ENCODE measurements at regions not wholly inside any gene's neighbourhood (a gene's known extent, or its start where the extent isn't known, plus 50 kb on each side); places are given as distances from the start of the nearest gene placed in this dataset.

DNA sequence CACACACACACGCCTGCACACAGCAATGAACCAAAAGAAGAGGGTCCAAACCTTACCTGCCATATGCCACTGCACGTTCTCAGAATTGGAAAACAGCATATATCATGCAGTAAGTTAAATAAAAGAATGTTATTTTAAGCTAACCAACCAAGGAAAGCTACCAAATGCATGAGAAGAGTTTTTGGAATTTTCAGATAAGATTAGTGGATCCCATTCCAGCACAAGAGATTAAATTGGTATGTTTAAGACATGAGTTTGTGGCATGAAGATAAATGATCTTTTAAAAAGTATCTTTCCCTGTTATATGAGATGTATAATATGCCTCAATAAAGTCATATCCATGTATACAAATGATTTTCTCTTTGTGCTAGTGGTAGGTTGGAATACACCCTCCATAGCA, 811.4 kb downstream of the NR2F2 start (continued):
- TF ChIP-seq FIP1L1 (IDR thresholded peaks at IDR 0.05; ENCODE audit: borderline replicate concordance, insufficient read depth, low read depth, low read length): no peak
- TF ChIP-seq POLR2AphosphoS2 (IDR thresholded peaks at IDR 0.05; ENCODE audit: low read depth, low read length): no peak
- TF ChIP-seq NFRKB (IDR thresholded peaks at IDR 0.05): no peak
- no peak for TF ChIP-seq ZNF609 (CRISPR knock-in tag; IDR thresholded peaks at IDR 0.05; ENCODE audit: borderline replicate concordance)

DNA sequence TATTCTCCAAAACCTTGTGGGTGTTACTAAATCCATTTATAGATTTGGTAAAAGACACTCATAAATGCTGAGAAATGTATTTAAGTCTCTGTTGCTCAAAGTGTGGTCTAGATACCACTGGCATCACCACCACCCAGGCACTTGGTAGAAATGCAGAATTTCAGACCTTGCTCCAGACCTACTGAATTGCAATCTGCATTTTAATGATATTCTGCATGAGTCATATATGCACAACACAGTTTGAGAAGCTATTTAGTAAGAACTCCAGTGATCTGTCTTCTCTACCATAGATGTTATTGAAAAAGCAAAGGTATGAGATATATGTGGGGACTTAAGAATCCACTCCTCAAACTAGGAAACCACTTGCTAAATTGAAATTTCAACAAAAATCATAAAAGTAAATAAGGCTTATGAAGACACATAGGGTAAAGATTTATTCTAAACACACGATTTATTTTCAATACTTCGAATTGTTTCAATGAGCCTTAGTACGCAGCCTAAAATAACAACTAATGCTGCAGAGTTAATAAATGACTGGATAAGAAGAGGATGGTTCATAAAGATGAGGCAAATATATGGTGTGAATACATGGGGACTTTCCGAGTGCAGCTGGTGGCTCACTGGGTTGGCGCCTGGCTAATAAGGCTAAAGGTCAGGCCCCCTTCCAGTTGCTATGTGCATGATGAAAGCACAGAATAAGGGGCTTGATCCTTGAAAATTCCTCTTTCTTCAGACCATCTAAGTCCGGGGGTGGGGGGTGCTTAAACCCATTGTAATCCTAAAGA, 813.3 kb downstream of the NR2F2 start:
- no peak overlapping the region for H3K27ac ChIP-seq (ENCODE audit: extremely low read length, insufficient read depth, low read length)
- no peak for DNase-seq (ENCODE audit: low spot score)
- H3K4me2 ChIP-seq (ENCODE audit: low read depth, low read length): no peak overlapping the region
- H3K4me1 ChIP-seq (ENCODE audit: insufficient read depth, low read length): no peaks in the 10 kb centered on the region
- peaks cover 71% of the 10 kb centered on the region for H3K9me3 ChIP-seq (ENCODE audit: low read length)
- no peaks in the 10 kb centered on the region for H4K20me1 ChIP-seq (ENCODE audit: insufficient read depth, low read length)
- no peak overlapping the region for H3K9ac ChIP-seq (ENCODE audit: insufficient read depth, low read depth, low read length)
- ChIA-PET POLR2A (no interaction called here), CTCF (ENCODE audit: low intra/inter-chr PET ratio, low total read pairs) (no interaction called here)
- ATAC-seq: no peak
- whole genome bisulfite sequencing (ENCODE audit: low lambda C conversion rate): 12% methylated on average over 6 of the region's 6 CpGs
- no peak overlapping the region for H3K4me3 ChIP-seq (replicated peaks in 1 of 3; ENCODE audit: insufficient read depth in 1 of 3, low read depth in 2 of 3, low read length in 3 of 3)
- H3K36me3 ChIP-seq (replicated peaks in 1 of 2; ENCODE audit: control insufficient read depth in 1 of 2, insufficient read depth in 2 of 2, low read length in 2 of 2): no peaks in the 10 kb centered on the region
- FAIRE-seq: no peak
- BruUV-seq (replicated peaks): no TSS peak
- no peaks in the 10 kb centered on the region for H3K27me3 ChIP-seq (ENCODE audit: control insufficient read depth in 1 of 2, insufficient read depth in 2 of 2, low read length in 2 of 2)
- H3K79me2 ChIP-seq (ENCODE audit: insufficient read depth, low read length): no peaks in the 10 kb centered on the region
- intact Hi-C loops (cut with micrococcal nuclease; ENCODE audit: unreplicated experiment) (no loop called here), in situ Hi-C loops (cut with HindIII; ENCODE audit: extremely low pct_ligation_motif_present, low pct_unique_long_range_greater_than_20kb) (no loop called here)
- no peak overlapping the region for H2AFZ ChIP-seq (ENCODE audit: low read length)
- TF ChIP-seq ZNF205 (CRISPR knock-in tag; IDR thresholded peaks at IDR 0.05) (no peak), ZUFSP (CRISPR knock-in tag; IDR thresholded peaks at IDR 0.05; ENCODE audit: borderline replicate concordance) (no peak), NPAS2 (CRISPR knock-in tag; IDR thresholded peaks at IDR 0.05; ENCODE audit: borderline replicate concordance) (no peak)
- TF ChIP-seq, protein P1, sequence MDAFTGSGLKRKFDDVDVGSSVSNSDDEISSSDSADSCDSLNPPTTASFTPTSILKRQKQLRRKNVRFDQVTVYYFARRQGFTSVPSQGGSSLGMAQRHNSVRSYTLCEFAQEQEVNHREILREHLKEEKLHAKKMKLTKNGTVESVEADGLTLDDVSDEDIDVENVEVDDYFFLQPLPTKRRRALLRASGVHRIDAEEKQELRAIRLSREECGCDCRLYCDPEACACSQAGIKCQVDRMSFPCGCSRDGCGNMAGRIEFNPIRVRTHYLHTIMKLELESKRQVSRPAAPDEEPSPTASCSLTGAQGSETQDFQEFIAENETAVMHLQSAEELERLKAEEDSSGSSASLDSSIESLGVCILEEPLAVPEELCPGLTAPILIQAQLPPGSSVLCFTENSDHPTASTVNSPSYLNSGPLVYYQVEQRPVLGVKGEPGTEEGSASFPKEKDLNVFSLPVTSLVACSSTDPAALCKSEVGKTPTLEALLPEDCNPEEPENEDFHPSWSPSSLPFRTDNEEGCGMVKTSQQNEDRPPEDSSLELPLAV (CRISPR knock-in tag; conservative IDR thresholded peaks at IDR 0.05; ENCODE audit: low read depth): no peak

Data from HepG2 (cell line).